Epithelial cell of esophagus (primary cell): ENCODE measurements at regions not wholly inside any gene's neighbourhood (a gene's known extent, or its start where the extent isn't known, plus 50 kb on each side); places are given as distances from the start of the nearest gene placed in this dataset.

Experiments
- DNase-seq: peaks from one replicate; pipeline ENCODE4 v3.0.0; 2010; ENCODE audit warnings: low read depth
- H3K4me3 ChIP-seq: 2 replicates; pipeline ENCODE4 v1.5.1; 2011; ENCODE audit warnings: mild to moderate bottlenecking, low read length, control low read depth
- CTCF ChIP-seq: IDR thresholded peaks from 2 replicates; pipeline ENCODE4 v1.5.1; 2011; ENCODE audit warnings: low read depth, mild to moderate bottlenecking, low read length, control low read depth, inconsistent platforms; ENCODE audit not compliant: insufficient read depth; ENCODE audit errors: missing control alignments

DNA sequence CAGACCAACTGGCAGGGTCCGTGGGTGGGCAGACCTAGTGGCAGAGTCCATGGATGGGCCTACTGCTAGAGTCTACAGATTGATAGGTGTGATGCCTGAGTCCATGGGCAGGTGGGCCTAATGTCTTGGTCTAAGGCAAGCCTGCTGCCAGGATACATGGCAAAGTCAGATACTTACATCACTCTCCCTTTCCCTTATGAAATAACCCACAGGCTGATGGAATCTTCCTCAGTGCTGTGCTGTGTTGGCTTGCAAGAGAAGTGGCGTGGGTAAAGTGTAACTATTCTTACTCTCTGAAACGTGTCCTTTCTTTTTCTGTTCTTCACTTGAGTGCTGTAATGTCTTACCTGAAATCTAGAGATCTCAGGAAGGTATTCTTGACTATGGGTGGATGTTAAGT, 67.3 kb upstream of the ADRB2 start:
- no peak for DNase-seq
- TF ChIP-seq CTCF: no peak
- H3K4me3 ChIP-seq: no peak overlapping the region

DNA sequence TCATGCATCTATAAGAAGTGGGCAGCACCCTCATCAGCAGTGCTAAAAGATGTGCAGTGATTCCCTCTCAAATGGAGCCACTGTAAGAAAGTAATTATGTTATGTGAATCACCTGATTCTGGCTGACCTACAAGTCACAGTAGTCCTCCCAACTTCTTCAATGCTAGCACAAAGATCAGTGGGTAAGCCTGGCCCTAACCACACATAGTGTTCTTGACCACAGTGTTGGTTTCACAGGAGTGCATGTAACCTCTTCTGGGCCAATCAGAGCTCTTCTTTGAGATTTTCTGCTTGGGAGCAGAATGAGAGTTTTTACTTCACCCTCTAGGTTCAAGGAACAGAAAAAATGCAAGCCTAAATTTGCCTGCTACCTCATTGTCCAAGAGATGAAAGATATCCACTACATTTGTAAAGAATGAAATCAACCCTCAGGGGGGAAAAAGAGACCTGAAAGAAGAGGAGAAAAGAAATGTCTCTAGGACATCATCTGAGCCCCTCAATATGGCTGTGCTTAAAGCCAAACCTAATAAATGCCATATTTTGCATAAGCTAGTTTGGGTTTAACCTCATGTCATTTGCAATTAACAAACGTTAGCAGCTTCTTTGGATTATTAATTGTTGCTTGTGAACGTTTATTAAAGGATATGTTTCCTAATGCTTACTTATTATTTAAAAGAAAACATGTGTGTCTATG, 65.3 kb upstream of the ADRB2 start:
- no peak for TF ChIP-seq CTCF
- H3K4me3 ChIP-seq: no peak overlapping the region
- DNase-seq: no peak

- no peak for DNase-seq
- TF ChIP-seq CTCF: no peak
- no peak overlapping the region for H3K4me3 ChIP-seq
Observed at GRCh38 chr5:148763996-148764395, 62.4 kb upstream of the ADRB2 start.

DNA sequence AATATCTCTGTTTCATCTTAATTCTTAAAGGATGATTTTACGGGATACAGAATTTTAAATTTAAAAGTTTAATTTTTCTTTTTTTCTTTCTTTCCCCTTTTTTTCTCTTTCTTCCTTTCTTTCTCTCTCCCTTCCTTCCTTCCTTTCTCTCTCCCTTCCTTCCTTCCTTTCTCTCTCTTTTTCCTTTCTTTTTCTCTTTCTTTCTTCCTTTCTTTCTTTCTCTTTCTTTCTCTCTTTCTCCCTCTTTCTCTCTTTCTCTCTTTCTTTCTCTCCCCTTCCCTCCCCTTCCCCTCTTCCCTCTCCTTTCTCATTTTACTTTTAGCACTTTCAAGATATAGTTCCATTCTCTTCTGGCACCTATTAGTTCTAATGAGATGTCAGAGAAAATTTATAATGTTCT, 61.4 kb upstream of the ADRB2 start:
- TF ChIP-seq CTCF: no peak
- no peak for DNase-seq
- H3K4me3 ChIP-seq: no peak overlapping the region

- TF ChIP-seq CTCF: no peak
- H3K4me3 ChIP-seq: no peak overlapping the region
- no peak for DNase-seq
Observed at GRCh38 chr5:148768806-148769415, 57.5 kb upstream of the ADRB2 start.

GRCh38 chr5:148769941-148770340, 56.5 kb upstream of the ADRB2 start:
- TF ChIP-seq CTCF: no peak
- H3K4me3 ChIP-seq: no peak overlapping the region
- DNase-seq: no peak

GRCh38 chr5:148774313-148774712, 52.1 kb upstream of the ADRB2 start:
- H3K4me3 ChIP-seq: no peak overlapping the region
- no peak for TF ChIP-seq CTCF
- DNase-seq: no peak
